MCF 10A (cell line): ENCODE measurements at regions not wholly inside any gene's neighbourhood (a gene's known extent, or its start where the extent isn't known, plus 50 kb on each side); places are given as distances from the start of the nearest gene placed in this dataset.

ENCODE experiments used
- BruUV-seq: library from RNA; stranded (reverse); fragments of 400-500 nt; replicated peaks from 2 replicates; lab custom pipeline; 2021; lab: Mats Ljungman, UMichigan
- CTCF ChIA-PET: fragments of 300-600 bp; sonication (Branson Sonifier 250); formaldehyde crosslinking; extraction: SDS; loops from one replicate; lab custom pipeline; 2021; ENCODE audit warnings: antibody characterized with exemption, inconsistent platforms; lab: Yijun Ruan, JAX
- POLR2A ChIA-PET: fragments of 300-600, 350-650 bp; sonication (Branson Sonifier 250); formaldehyde crosslinking; extraction: SDS; loops from one replicate; lab custom pipeline; 2020; ENCODE audit warnings: antibody characterized with exemption, inconsistent platforms; lab: Yijun Ruan, JAX
- DNase-seq: peaks from one replicate; pipeline ENCODE4 v3.0.0-alpha.2; 2018; ENCODE audit not compliant: unreplicated experiment
- H3K27ac Mint-ChIP-seq: one replicate; pipeline ENCODE4 v1.8.0; 2022; ENCODE audit warnings: mild to moderate bottlenecking, low read depth, mixed read lengths; ENCODE audit not compliant: unreplicated experiment
- H3K27me3 Mint-ChIP-seq: one replicate; pipeline ENCODE4 v1.8.0; 2022; ENCODE audit warnings: mixed read lengths; ENCODE audit not compliant: insufficient read depth, unreplicated experiment
- H3K36me3 Mint-ChIP-seq: one replicate; pipeline ENCODE4 v1.8.0; 2022; ENCODE audit warnings: mild to moderate bottlenecking, moderate library complexity, mixed read lengths; ENCODE audit not compliant: insufficient read depth, unreplicated experiment
- H3K4me1 Mint-ChIP-seq: one replicate; pipeline ENCODE4 v1.8.0; 2022; ENCODE audit warnings: mixed read lengths; ENCODE audit not compliant: insufficient read depth, unreplicated experiment
- H3K4me3 Mint-ChIP-seq: one replicate; pipeline ENCODE4 v1.8.0; 2022; ENCODE audit warnings: mild to moderate bottlenecking, moderate library complexity, mixed read lengths; ENCODE audit not compliant: unreplicated experiment
- H3K9me3 Mint-ChIP-seq: one replicate; pipeline ENCODE4 v1.8.0; 2022; ENCODE audit warnings: mixed read lengths; ENCODE audit not compliant: unreplicated experiment
- intact Hi-C: fragments of 100-400 bp; cut with micrococcal nuclease; formaldehyde crosslinking; loops from 2 replicates; pipeline ENCODE4 v1.14.1; 2022
- TF ChIP-seq, protein P1 (sequence below): fragments of 200-600 bp; IDR thresholded peaks from one replicate; pipeline ENCODE4 v1.8.0; 2022; ENCODE audit warnings: antibody characterized with exemption, mild to moderate bottlenecking; ENCODE audit not compliant: unreplicated experiment

DNA sequence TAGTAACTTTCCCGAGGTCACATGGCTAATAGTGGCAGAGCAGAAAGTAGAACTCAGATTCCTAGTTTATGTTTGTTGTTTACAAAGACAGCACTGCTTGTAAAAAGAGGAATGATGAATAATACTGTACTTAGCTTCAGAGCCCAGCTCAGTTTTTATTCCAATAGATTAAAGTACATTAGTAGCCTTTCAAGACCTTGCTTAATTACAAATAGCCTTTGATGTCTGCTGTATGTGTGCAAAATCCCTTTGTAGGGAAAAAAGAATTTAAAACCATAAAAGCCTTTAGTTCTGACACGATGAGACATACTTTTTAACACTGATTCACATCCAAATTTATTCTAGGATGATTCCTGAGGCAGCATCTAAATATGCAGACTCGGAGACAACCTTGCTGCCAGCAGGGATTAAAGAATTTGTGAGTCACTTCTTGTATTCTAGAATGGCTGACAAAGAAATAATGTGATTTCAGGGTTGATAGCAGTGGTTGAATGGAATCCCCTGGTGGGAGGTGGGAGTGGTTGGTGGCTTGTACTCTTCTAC lies 324.2 kb upstream of the TGFBR2 start:
- Mint-ChIP-seq H3K9me3 (no peaks in the 10 kb centered on the region), H3K27me3 (no peaks in the 10 kb centered on the region), H3K4me1 (peaks cover 39% of the 10 kb centered on the region), H3K4me3 (no peak overlapping the region), H3K27ac (peak overlapping the region; percentile 88), H3K36me3 (peaks cover 5% of the 10 kb centered on the region)
- TF ChIP-seq, protein P1, sequence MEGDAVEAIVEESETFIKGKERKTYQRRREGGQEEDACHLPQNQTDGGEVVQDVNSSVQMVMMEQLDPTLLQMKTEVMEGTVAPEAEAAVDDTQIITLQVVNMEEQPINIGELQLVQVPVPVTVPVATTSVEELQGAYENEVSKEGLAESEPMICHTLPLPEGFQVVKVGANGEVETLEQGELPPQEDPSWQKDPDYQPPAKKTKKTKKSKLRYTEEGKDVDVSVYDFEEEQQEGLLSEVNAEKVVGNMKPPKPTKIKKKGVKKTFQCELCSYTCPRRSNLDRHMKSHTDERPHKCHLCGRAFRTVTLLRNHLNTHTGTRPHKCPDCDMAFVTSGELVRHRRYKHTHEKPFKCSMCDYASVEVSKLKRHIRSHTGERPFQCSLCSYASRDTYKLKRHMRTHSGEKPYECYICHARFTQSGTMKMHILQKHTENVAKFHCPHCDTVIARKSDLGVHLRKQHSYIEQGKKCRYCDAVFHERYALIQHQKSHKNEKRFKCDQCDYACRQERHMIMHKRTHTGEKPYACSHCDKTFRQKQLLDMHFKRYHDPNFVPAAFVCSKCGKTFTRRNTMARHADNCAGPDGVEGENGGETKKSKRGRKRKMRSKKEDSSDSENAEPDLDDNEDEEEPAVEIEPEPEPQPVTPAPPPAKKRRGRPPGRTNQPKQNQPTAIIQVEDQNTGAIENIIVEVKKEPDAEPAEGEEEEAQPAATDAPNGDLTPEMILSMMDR, result no peak
- BruUV-seq, result no TSS peak
- DNase-seq, result peak; percentile 81
- ChIA-PET POLR2A (no interaction called here), CTCF (no interaction called here)
- intact Hi-C loops, result no loop called here

DNA sequence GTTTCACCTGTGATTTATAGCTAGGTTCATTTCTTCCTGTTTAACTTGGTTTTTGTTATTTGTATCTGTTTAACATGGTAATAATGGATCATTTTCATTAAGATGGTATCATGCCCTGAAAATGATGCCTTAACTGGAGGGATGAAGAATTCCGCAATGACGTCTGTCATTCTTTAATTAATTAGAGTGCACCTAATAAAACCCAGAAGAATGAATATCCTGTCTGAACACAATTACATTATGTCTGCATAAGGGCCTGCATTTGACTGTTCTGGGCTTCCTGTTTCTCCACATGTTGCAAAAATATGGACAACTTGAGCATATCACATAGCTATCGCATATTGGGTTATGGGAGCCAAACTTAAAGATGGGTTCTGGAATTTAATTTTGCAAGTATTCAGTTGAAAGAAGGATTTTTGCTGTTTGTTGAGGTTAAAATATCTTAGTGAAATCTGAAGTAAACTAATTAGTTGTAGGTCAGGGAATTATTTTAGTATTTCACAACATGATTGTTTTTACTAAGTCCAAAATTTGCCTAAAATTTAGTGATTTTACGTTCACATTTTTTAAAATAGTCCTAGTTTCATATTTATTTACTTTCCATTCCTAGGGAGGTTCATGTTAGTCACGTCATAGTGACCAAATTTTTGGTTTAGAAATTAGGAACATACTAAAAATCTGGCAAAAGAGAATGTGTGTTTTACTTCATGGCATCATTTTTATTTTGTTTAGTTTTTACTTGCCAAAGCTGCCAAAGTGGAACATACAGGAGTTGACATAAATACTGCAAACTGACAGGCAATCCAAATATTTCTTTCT lies 321.0 kb upstream of the TGFBR2 start:
- BruUV-seq, result no TSS peak
- TF ChIP-seq, protein P1, result no peak
- no peak for DNase-seq
- POLR2A ChIA-PET, result interaction anchor here (0.6 to 2.7 kb wide), 20 partner anchors 9 to 406 kb away, joined by 3 to 14 read pairs (median 4); partner anchors contain the start of gene TGFBR2
- CTCF ChIA-PET, result interaction anchor here (0.7 to 2.3 kb wide), 3 partner anchors 34 to 71 kb away, joined by 3 to 6 read pairs (median 3); no protein-coding TSS in a partner anchor
- Mint-ChIP-seq H3K27ac (peak overlapping the region; percentile 69), H3K4me3 (no peak overlapping the region), H3K4me1 (peaks cover 58% of the 10 kb centered on the region), H3K27me3 (no peaks in the 10 kb centered on the region), H3K9me3 (no peaks in the 10 kb centered on the region), H3K36me3 (peaks cover 5% of the 10 kb centered on the region)
- intact Hi-C loops, result loop anchor here (2.0 to 5.0 kb wide), 4 partner anchors 61 to 407 kb away; partner anchors contain the start of gene TGFBR2

DNA sequence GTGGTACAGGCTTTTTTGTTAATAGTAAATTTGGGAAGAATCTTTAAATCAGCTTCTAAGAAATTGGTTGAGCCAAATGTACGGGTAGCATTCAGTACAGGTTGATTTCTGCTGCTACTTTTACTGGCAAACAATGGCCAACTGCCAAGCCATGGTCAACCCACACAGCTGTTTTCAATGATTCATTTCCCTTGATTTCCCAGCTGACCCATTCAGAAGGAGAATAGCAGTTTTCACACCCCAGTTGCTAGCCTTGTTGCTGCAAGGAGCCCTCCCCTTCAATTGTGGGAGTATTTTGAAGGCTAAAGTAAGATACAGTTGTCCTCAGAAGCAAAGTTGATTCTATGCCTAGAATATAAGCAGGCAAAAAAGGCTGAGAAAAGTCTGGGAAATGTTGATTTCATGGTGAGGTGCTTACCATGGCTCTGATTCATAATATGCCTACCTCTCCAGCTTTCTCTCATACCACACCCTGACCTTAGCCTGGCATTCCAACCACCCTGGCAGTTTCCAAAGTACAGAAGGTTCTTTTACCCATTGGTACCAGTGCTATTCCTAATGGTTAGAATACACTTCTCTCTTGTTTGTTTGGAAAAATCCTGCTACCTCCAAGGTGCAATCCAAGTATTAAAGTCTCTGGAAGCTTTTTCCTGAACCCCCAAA lies 320.3 kb upstream of the TGFBR2 start:
- Mint-ChIP-seq H3K4me1 (peaks cover 58% of the 10 kb centered on the region), H3K27ac (peak overlapping the region; percentile 69)
- intact Hi-C loops, result loop anchor here (2.0 to 5.0 kb wide), 4 partner anchors 61 to 406 kb away; partner anchors contain the start of gene TGFBR2

More for the DNA sequence above, 320.3 kb upstream of the TGFBR2 start:
- ChIA-PET CTCF (interaction anchor here (1.0 to 1.9 kb wide), 3 partner anchors 71 to 244 kb away, joined by 3 to 7 read pairs (median 3); no protein-coding TSS in a partner anchor), POLR2A (interaction anchor here (0.6 to 2.8 kb wide), 19 partner anchors 10 to 405 kb away, joined by 3 to 14 read pairs (median 4); partner anchors contain the start of gene TGFBR2)
- H3K4me3 Mint-ChIP-seq, result peak overlapping the region; percentile 26
- no peaks in the 10 kb centered on the region for H3K27me3 Mint-ChIP-seq
- TF ChIP-seq, protein P1, result no peak
- BruUV-seq, result no TSS peak
- H3K36me3 Mint-ChIP-seq, result peaks cover 5% of the 10 kb centered on the region
- peak; percentile 97 for DNase-seq
- no peaks in the 10 kb centered on the region for H3K9me3 Mint-ChIP-seq
